C4-2B (cell line): ENCODE measurements at regions not wholly inside any gene's neighbourhood (a gene's known extent, or its start where the extent isn't known, plus 50 kb on each side); places are given as distances from the start of the nearest gene placed in this dataset.

ENCODE experiments used
- CTCF ChIP-seq: fragments of 450-650 bp; conservative IDR thresholded peaks from 2 replicates; pipeline ENCODE4 v1.5.1; 2017; ENCODE audit warnings: mild to moderate bottlenecking
- ZFX ChIP-seq: fragments of 450-650 bp; IDR thresholded peaks from 2 replicates; pipeline ENCODE4 v1.6.1; 2017

DNA sequence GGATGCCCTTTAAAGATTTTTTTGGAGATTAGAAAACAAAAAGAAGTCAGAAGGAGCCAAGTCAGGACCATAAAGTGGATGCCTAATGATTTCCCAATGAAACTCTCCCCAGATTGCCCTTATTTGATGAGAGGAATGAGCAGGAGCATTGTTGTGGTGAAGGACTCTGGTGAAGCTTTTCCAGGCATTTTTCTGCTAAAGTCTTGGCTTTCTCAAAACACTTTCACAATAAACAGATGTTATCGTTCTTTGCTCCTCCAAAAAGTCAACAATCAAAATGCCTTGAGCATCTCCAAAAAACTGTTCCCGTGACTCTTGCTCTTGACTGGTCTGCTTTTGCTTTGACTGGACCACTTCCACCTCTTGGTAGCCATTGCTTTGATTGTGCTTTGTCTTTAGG, 121.8 kb downstream of the CAAP1 start:
- TF ChIP-seq CTCF (no peak), ZFX (no peak)
